GM19452 (cell line): ENCODE measurements at regions not wholly inside any gene's neighbourhood (a gene's known extent, or its start where the extent isn't known, plus 50 kb on each side); places are given as distances from the start of the nearest gene placed in this dataset.

Source experiments
- ATAC-seq: cut with Tn5 transposase; IDR thresholded peaks from one replicate; pipeline ENCODE4 v1.9.1; 2021; ENCODE audit not compliant: unreplicated experiment

DNA sequence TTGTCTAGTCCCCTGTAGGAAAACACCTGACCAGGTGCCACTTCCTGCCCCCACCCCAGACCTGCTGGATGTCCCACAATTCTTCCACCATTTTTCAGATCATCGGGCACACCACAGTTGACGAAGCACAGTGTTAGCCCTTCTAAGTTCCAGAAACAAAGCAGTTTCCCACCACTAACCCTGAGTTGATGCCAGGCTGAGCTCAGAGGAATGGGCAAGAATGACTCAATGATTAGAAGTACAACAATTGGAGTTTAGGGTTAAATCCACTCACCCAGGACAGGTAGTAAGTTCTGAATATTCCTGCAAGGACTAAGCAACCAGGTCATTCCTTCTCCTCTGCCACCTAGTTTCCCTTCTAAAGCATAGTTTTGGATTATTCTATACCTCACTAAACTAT, 979.8 kb downstream of the BCL11B start:
- no peak for ATAC-seq

- ATAC-seq, result no peak
Observed at GRCh38 chr14:98293576-98293975, 978.4 kb downstream of the BCL11B start.

DNA sequence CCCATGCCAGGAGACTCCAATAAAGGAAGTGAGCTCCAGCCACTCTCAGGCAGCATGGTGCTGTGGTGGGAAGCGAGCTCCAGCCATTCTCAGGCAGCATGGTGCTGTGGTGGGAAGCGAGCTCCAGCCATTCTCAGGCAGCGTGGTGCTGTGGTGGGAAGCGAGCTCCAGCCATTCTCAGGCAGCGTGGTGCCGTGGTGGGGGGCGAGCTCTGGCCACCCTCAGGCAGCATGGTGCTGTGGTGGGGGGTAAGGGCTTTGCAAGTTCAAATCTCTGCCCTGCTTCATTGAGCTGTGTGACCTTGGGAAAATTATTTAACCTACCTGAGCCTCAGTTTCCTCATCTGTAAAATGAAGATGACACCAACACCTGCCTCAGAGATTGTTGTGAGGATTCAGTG, 975.1 kb downstream of the BCL11B start:
- ATAC-seq, result no peak

DNA sequence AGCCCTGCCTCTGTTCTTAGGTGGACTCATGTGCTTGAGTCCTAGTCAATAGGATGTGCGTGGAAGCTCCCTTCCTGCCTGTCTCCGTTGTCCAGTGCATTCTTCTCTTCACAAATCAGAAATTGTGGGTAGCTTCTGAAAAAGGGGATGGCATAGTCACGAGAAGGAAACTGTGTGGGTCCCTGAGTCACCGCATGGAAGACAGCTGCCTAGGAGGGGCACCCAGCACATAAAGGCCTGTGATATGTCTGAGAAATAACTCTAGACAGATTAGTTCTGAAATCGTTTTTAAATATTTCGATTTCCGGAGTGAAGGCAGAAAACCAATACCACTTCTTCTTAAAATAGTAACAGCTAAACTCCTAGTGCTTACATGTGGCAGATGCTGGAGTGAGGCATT, 974.4 kb downstream of the BCL11B start:
- ATAC-seq, result no peak

DNA sequence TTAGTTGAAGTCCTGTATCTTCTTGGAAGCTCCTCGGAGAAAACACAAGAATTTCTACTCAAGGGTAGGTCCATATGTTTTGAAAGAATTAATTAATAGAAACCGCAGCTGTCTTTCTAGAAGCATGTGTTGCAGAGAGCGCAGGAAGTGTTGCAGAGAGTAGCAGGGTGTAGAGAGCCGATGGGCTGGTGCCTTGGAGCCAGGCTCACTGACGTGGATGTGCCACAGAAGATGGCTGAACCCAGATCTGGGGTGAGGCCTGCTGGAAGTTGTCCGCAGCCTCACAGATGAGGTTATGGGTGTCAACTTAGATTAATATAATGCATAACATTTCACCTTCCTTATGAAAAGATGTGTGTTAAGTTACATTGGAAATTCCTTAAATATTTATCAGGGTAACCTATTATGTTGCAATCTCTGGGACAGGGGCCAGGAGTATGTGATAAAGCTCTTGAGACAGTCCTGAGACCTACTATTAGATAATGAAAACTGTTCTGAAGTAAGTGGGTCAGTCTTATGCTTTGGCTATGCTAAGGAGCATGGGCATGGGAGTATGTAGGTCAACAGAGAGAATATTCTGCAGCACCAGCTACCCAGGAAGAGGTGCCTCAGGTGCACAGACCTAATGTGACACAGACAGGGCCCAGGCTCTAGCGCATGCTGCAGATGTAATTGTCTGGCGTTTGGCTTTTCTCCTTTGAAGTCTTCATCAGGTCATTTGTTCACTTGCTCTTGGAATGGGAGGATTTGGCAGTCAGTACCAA, 973.3 kb downstream of the BCL11B start:
- no peak for ATAC-seq

- ATAC-seq, result no peak
Observed at GRCh38 chr14:98301681-98302080, 970.3 kb downstream of the BCL11B start.

DNA sequence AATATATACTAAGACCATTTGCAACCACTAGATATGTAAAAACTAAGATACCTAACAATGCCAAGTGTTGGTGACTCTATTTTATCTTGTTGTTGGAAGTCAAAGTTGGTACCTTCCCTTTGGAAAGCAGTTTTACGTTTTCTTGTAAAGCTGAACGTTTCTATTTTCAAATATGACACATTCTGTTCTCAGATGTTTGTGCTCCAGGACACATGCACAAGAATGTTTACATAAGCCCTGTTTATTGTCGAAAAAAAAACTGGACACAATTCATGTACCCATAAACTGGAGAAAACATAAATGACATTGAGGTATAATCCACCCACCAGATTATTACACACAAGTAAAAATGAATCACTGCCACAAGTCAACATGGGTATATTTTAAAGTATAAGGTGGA, 967.4 kb downstream of the BCL11B start:
- no peak for ATAC-seq

DNA sequence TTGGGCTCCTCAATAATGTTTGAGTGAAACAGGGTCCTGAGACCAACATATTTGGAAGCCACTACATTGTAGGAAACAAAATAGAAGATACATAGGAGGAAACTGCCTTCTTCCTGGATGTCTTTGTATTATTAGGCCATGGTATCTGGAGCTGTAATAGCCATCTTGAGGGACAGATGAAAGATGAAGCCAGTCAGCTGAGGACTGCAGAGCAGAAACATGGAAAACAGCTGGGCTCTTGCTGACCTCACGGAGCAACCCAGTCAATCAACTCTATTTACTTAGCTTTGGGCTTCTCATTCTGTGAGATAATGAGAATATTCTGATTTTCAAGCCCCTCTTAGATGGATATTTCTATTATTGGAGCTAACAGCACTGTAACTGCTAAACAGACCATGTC, 962.4 kb downstream of the BCL11B start:
- ATAC-seq, result no peak

GRCh38 chr14:98312006-98312405, 960.0 kb downstream of the BCL11B start:
- ATAC-seq, result no peak

GRCh38 chr14:98321841-98322240, 950.2 kb downstream of the BCL11B start:
- no peak for ATAC-seq

DNA sequence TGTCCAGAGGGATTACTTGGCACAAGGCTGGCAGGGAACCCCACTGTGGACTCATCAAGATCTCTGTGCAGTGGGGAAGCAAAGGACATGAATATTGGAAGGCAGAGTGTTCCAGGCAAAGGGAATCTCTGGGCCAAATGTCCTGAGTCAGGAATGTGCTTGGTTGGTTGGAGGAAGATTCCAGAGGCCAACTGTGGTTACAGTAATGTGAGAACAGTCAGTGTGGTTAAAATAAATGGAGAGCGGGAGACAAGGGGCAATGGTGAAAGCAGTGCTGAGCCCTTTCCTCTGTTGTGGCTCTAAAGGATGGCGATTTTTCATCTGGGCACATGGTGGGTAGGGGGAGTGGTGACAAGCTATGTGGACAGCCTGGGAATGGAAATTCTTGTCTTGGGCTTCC, 948.2 kb downstream of the BCL11B start:
- ATAC-seq, result no peak

- ATAC-seq, result no peak
Observed at GRCh38 chr14:98325761-98326160, 946.2 kb downstream of the BCL11B start.

DNA sequence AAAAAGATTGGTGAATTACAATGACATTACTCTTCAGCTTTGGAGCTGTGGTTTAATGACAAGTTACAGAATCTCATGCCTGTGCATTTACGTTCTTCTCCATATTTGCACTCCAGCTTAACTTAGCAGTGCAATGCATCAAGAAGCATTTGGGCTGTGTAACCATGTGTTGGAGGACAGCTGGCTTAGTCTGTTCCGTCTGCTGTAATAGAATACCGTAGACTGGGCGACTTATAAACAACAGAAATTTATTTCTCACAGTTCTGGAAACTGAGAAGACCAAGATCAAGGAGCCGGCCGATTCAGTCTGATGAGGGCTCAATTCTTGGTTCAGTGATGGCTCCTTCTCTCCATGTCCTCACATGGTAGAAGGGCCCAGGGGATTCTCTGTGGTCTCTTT, 943.5 kb downstream of the BCL11B start:
- ATAC-seq, result no peak

DNA sequence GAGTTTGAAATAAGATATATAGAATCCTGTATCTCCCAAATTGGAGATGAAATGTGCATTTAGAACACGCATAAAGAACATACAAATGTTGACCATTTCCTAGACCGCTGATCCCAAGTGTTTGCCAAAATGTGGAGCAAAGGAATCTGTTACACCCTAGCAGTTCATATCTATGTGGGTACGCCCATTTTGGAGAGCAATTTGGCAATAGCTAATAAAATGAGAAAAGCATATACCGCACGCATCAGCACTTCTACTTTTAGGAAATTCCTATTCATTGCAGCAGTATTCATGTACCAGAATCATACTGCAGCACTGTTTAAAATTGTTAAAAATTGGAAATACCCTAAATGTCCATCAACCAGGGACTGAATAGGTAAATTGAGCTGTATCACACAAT, 937.8 kb downstream of the BCL11B start:
- no peak for ATAC-seq

DNA sequence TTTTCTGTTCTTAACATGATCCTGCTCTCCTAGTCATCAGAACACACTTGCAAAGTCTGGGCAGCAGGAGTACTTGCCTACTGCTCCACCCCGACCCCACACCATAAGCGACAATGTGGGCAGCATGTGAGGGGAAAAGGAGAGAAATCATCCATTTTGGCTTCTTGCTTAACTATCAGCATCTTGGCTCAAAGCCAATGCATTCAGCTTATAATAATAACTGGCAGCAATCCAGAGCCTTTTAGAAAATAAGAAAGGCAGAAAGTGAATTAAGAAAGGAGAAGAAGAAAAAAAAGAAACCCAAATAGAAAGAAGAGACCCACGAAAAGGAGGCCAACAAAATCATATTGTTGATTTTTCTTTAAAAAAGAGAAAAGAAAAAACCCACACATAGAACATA, 930.8 kb downstream of the BCL11B start:
- ATAC-seq, result no peak

DNA sequence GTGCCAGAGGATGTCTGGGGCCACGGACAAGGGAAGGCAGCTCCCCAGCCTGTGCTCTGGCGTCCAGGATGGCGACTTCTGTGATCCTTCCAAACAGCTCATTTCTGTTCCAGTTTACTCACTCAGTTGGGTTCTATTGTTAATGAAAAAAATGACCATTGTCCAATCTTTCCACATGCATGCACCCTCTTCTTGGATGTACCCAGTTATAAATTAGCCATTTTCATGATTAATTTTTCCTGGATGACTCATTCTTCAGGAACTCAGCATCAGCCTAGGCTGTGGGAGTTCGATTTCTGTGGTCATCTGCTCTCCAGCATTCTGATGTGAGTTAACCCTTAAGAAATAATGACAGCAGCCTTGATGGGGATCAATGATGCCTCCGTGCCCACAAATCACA, 926.8 kb downstream of the BCL11B start:
- no peak for ATAC-seq

DNA sequence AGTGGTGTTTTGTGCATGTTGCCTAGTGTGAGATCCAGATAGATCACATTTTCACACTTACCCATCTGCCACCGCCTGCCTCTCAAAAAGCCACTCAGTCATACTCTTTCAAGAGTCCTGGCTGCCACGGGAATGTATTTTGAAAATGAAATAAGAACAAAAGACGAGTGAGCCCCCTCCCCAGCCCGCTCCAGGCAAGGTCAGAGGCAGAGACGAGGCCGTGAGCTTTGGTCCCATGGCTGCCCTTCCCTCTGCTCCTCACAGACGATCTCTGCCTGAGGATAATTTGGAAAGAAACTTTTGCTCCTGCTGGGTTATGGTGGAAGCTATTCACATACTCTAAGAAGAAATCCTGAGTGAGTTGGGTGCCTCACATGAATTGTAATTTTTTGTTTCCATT, 924.3 kb downstream of the BCL11B start:
- ATAC-seq, result no peak

DNA sequence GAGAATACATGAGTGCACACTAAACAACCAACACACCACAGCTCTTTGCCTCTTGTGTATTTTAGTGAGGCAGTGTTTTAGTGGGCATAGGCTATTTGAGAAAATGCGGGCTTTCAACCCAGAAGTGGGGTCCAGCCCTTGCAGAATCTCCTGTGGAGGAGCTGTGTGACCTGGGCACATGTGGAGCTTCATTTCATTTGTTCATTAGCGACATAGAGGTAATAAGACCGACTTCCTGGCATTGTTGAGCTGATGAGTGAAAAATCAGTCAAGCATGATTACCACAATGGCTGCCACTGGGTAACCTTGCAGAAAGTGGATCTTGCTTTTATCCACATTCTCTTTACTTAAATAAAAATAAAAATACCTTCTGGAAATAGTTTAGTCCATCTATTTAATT, 923.5 kb downstream of the BCL11B start:
- ATAC-seq, result no peak

DNA sequence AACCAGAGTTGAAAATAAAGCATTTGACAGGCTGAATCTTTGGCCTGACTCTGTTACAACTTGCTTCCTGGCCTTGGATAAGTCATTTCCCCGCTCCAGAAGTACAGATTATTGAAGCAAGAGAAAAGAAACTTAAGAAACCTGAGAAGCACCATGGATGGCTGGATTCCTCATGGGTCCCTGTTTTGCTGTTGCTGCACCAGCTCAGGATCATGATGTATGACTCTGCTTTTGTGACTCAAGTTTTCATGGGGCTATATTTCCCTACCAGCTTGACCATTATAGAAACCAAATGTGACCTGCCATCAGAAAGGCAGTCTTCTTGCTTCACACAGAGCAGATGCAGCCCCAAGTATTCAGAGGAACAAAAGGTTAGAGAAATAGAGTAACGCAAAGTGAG, 921.8 kb downstream of the BCL11B start:
- no peak for ATAC-seq

- ATAC-seq, result no peak
Observed at GRCh38 chr14:98364961-98365360, 907.0 kb downstream of the BCL11B start.

DNA sequence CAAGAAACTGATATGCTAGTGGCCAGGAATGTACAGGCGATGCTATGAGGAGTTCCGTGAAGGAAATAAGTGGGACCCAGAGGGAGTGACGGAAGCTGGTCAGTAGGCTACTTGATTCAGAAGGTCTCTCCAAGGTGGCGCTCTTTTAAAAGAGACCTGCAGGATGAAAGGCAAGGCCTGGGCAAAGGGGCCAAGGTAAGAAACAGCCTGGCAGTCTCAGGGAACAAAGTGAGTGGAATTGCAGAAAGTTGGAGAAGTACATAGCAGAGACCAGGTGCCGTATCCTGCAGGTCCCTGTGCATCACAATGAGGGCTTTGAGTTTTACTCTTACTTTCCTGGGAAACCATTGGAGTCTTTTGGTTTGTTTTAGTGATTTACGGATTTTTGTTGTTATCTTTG, 905.6 kb downstream of the BCL11B start:
- no peak for ATAC-seq

DNA sequence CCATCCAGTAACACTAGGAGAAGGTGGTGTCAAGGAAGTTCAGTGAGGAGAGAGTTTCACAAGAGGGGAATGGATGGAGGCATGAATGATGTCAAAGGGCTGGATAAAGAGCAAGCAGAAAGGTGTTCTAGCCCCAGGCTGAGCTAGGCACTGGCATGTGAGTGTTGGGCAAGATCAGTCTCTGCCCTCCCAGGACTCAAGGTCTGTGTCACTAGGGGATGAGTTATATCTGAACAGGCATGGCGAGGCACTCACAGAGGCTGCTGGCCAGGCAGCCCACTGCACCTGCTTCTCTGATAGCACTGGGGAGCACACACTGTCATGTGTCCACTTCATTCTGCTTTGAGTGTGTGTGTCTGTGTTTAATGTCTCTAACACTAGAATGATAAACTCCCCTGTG, 903.8 kb downstream of the BCL11B start:
- ATAC-seq, result no peak

DNA sequence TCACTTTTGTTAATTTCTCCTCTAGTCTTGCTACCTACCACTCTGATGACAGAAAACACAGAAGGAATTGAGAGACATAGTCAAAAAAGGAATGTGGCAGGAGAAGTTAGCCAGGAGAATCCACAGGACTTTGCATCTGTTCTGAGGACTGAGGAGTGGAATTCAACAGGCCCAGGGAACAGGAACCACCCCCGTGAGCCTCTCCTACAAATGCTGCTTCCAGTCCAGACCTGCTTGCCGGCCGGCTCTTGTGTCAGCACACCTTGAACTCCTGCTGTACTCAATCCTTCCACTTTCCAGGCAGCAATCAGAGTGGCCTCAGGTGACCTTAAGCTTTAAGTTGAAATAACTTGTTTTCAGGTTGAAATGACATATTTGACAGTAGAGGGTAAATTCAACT, 903.1 kb downstream of the BCL11B start:
- ATAC-seq, result no peak
